Brain microvascular endothelial cell (primary cell): ENCODE measurements at regions not wholly inside any gene's neighbourhood (a gene's known extent, or its start where the extent isn't known, plus 50 kb on each side); places are given as distances from the start of the nearest gene placed in this dataset.

Experiments used
- DNase-seq: peaks from one replicate; pipeline ENCODE4 v3.0.0-alpha.2; 2020
- H3K27ac ChIP-seq: fragments of 250-450 bp; sonication (Bioruptor Pico); 2 replicates; pipeline ENCODE4 v1.5.1; 2020; ENCODE audit warnings: mild to moderate bottlenecking, moderate library complexity
- H3K27me3 ChIP-seq: fragments of 250-450 bp; sonication (Bioruptor Pico); replicated peaks from 2 replicates; pipeline ENCODE4 v1.5.1; 2020; ENCODE audit warnings: mild to moderate bottlenecking
- H3K36me3 ChIP-seq: fragments of 250-450 bp; sonication (Bioruptor Pico); replicated peaks from 2 replicates; pipeline ENCODE4 v1.5.1; 2020; ENCODE audit warnings: mild to moderate bottlenecking
- H3K4me3 ChIP-seq: 2 replicates; pipeline ENCODE4 v1.5.1; 2011; ENCODE audit warnings: low read depth, mild to moderate bottlenecking, control low read depth, low read length, moderate library complexity
- in situ Hi-C: cut with HindIII; loops from 2 replicates; pipeline ENCODE4 v1.10.0; 2017; ENCODE audit warnings: low sequenced_read_pairs, low pct_ligation_motif_present
- TF ChIP-seq, protein P1 (sequence below): IDR thresholded peaks from 2 replicates; pipeline ENCODE4 v1.5.1; 2011; ENCODE audit warnings: low read depth, mild to moderate bottlenecking, moderate library complexity, low read length, control low read depth, inconsistent platforms; ENCODE audit errors: missing control alignments

DNA sequence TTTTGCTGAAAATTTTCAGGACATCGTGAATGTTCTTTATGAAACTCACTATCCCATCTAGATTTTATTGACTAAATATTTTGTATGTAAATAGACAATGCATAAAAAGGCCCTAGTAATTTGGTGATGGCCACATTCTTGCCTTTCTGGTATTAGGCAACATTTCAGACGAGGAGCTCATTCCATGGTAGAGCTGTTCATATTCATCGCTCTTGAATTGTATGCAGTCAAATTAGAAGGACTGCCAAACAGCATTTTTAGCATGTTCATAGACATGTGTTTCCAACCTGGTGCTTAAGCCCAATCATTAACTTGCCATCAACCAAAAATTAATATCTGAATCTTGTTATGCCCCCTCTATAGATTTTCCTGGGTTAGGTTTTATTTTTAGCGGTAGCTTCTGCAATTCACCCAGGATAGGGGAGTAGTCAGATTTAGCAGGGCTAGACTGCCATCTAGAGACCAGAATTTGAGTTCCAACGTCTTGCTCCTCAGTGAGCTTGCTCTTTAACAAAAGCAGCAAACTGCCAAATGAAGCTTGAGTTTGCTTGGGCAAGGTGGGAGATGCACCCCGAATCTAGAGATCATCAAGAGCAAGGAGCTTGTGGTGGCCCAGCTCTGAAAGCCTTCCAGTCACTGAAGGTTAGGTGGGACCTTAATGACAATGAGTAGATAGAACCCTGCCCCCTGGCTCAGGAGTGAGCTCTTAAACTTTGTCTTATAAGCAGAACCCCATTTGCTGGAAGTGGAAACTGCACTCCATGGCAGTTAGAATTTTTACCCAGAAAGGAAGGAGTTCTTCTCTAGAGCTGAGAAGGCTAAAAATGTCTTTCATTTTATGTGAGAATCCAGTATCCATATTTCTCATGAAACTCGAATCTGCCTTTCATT, 456.2 kb downstream of the RASEF start:
- Histone ChIP-seq H3K27ac (no peak overlapping the region), H3K4me3 (no peak overlapping the region), H3K27me3 (no peaks in the 10 kb centered on the region), H3K36me3 (no peaks in the 10 kb centered on the region)
- TF ChIP-seq, protein P1, sequence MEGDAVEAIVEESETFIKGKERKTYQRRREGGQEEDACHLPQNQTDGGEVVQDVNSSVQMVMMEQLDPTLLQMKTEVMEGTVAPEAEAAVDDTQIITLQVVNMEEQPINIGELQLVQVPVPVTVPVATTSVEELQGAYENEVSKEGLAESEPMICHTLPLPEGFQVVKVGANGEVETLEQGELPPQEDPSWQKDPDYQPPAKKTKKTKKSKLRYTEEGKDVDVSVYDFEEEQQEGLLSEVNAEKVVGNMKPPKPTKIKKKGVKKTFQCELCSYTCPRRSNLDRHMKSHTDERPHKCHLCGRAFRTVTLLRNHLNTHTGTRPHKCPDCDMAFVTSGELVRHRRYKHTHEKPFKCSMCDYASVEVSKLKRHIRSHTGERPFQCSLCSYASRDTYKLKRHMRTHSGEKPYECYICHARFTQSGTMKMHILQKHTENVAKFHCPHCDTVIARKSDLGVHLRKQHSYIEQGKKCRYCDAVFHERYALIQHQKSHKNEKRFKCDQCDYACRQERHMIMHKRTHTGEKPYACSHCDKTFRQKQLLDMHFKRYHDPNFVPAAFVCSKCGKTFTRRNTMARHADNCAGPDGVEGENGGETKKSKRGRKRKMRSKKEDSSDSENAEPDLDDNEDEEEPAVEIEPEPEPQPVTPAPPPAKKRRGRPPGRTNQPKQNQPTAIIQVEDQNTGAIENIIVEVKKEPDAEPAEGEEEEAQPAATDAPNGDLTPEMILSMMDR = peak; percentile 75
- DNase-seq = peak; percentile 74
- in situ Hi-C loops = no loop called here

DNA sequence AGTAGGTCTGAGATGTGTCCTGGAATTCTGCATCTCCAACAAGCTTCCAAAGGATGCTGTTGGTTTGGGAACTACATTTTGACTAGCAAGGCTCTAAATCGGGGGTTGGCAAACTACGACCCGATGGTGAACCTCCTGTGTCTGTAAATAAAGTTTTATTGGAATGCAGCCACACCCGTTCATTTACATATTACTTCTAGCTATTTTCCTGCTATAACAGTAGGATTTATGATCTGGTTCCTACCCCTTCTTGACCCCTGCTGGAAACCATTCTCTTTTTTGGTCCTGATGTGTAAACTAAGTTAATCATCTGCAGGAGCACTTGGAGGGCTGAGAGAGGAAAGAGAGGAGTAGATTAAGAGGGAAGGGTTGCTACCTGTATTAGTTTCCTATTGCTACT, 454.5 kb downstream of the RASEF start:
- Histone ChIP-seq H3K27ac (no peak overlapping the region), H3K27me3 (no peaks in the 10 kb centered on the region), H3K4me3 (no peak overlapping the region), H3K36me3 (no peaks in the 10 kb centered on the region)
- TF ChIP-seq, protein P1 = no peak
- no peak for DNase-seq
- in situ Hi-C loops = no loop called here

DNA sequence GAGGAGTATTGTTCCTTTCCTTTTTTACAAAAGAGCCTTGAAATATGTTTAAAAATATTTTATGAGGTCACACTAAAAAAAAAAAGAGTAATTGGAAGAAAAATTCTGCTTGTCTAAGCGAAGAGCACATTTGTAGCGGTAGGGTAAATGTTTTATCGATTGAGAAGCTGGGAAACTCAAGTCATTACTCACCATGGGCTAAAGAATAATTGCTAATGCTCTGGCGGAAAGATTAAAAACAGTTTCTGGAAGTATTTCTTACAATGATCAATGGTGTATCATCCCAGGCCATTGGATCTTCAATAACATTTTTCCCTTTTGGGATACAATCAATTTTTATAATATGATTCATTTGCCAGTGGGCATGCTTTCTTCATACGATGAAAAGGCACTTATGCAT, 450.0 kb downstream of the RASEF start:
- in situ Hi-C loops = no loop called here
- no peak for DNase-seq
- Histone ChIP-seq H3K36me3 (no peaks in the 10 kb centered on the region), H3K4me3 (no peak overlapping the region), H3K27me3 (no peaks in the 10 kb centered on the region), H3K27ac (no peak overlapping the region)
- TF ChIP-seq, protein P1 = no peak

DNA sequence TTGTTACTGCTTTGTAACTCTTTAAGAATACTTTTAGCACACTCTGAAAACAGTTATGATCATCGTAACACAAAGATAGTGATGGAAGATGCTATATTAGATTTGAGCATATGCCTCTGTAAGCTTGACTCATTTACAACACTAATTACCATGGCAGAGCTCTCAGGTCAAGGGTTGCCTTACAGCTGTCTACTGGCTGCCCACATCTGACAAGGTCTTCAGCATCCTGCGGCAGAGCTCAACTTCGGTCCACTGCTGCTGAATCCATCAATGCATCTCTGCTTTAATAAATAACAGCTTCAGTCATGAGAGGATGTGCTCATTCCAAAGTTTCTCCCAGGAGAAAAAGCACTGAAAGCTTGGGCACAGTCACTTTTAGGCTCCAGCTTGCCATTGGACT, 449.4 kb downstream of the RASEF start:
- no peak overlapping the region for H3K4me3 ChIP-seq
- no peak for DNase-seq
- no peaks in the 10 kb centered on the region for H3K36me3 ChIP-seq
- TF ChIP-seq, protein P1 = no peak
- no peaks in the 10 kb centered on the region for H3K27me3 ChIP-seq
- no peak overlapping the region for H3K27ac ChIP-seq
- in situ Hi-C loops = no loop called here

DNA sequence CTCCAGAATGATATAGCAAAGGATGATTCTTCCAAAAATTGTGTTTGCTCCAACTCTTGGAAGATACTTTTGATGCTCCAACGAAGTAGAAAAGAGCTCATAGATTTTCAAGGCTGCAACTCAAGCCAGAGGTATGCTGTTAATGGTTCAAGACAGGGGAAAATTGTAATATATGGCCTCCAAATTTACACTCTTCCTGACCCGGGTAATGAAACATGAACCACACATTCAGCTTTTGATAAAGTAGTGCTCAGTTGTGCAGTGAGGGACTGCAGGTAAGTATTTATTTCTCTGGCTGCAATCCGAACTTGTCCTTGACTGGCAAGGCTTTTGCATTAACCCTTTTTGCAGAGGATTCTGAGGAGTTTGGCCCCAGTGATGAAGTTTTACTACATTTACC, 446.4 kb downstream of the RASEF start:
- Histone ChIP-seq H3K36me3 (no peaks in the 10 kb centered on the region), H3K4me3 (no peak overlapping the region), H3K27ac (no peak overlapping the region), H3K27me3 (no peaks in the 10 kb centered on the region)
- DNase-seq = no peak
- TF ChIP-seq, protein P1 = no peak
- in situ Hi-C loops = no loop called here
